ENCODE measurements at regions not wholly inside any gene's neighbourhood (a gene's known extent, or its start where the extent isn't known, plus 50 kb on each side); places are given as distances from the start of the nearest gene placed in this dataset.

DNA sequence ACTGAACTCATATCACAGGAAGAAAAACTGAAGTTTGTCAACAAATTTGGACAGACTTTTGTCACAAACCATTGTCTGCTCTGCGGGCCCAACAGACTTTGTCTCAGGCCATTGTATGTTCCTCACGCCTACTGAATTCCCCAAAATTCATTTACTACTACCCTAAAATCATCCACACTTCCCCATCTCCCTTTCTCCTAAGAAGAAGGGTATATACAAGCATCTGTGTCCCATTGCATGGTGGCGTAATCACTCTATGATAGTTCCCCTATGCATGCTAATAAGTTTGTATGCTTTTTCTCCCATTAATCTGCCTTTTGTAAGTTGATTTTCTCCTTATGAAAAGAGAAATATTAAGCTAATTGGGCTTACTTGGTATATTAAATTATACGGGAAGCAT, 54.9 kb upstream of the ATF3 start:
- Mint-ChIP-seq H3K27me3 (ENCODE audit: unreplicated experiment) (peaks cover 2% of the 10 kb centered on the region), H3K4me3 (ENCODE audit: unreplicated experiment) (no peak overlapping the region), H3K9me3 (ENCODE audit: unreplicated experiment) (no peaks in the 10 kb centered on the region), H3K36me3 (ENCODE audit: low read depth, unreplicated experiment) (no peaks in the 10 kb centered on the region), H3K27ac (ENCODE audit: unreplicated experiment) (no peak overlapping the region), H3K4me1 (ENCODE audit: unreplicated experiment) (peaks cover 15% of the 10 kb centered on the region)
- no peak for TF ChIP-seq CTCF (IDR thresholded peaks at IDR 0.05; ENCODE audit: unreplicated experiment)
- DNase-seq (ENCODE audit: low spot score) = no peak

GRCh38 chr1:212554401-212554800, 54.2 kb upstream of the ATF3 start:
- Mint-ChIP-seq H3K9me3 (ENCODE audit: unreplicated experiment) (no peaks in the 10 kb centered on the region), H3K27me3 (ENCODE audit: unreplicated experiment) (peaks cover 3% of the 10 kb centered on the region), H3K36me3 (ENCODE audit: low read depth, unreplicated experiment) (no peaks in the 10 kb centered on the region), H3K4me1 (ENCODE audit: unreplicated experiment) (peaks cover 15% of the 10 kb centered on the region), H3K27ac (ENCODE audit: unreplicated experiment) (no peak overlapping the region), H3K4me3 (ENCODE audit: unreplicated experiment) (no peak overlapping the region)
- no peak for DNase-seq (ENCODE audit: low spot score)
- TF ChIP-seq CTCF (IDR thresholded peaks at IDR 0.05; ENCODE audit: unreplicated experiment) = no peak

- no peak for TF ChIP-seq CTCF (IDR thresholded peaks at IDR 0.05; ENCODE audit: unreplicated experiment)
- no peak overlapping the region for H3K27ac Mint-ChIP-seq (ENCODE audit: unreplicated experiment)
- peaks cover 11% of the 10 kb centered on the region for H3K27me3 Mint-ChIP-seq (ENCODE audit: unreplicated experiment)
- H3K4me1 Mint-ChIP-seq (ENCODE audit: unreplicated experiment) = peaks cover 15% of the 10 kb centered on the region
- no peaks in the 10 kb centered on the region for H3K36me3 Mint-ChIP-seq (ENCODE audit: low read depth, unreplicated experiment)
- DNase-seq (ENCODE audit: low spot score) = no peak
- H3K4me3 Mint-ChIP-seq (ENCODE audit: unreplicated experiment) = no peak overlapping the region
- no peaks in the 10 kb centered on the region for H3K9me3 Mint-ChIP-seq (ENCODE audit: unreplicated experiment)
These were observed 53.1 kb upstream of the ATF3 start for GRCh38 chr1:212555426-212555825.

GRCh38 chr1:212556822-212557549, 51.6 kb upstream of the ATF3 start:
- H3K27ac Mint-ChIP-seq (ENCODE audit: unreplicated experiment) = no peak overlapping the region
- no peaks in the 10 kb centered on the region for H3K36me3 Mint-ChIP-seq (ENCODE audit: low read depth, unreplicated experiment)
- no peak for DNase-seq (ENCODE audit: low spot score)
- H3K9me3 Mint-ChIP-seq (ENCODE audit: unreplicated experiment) = no peaks in the 10 kb centered on the region
- peaks cover 15% of the 10 kb centered on the region for H3K4me1 Mint-ChIP-seq (ENCODE audit: unreplicated experiment)
- no peak for TF ChIP-seq CTCF (IDR thresholded peaks at IDR 0.05; ENCODE audit: unreplicated experiment)
- H3K27me3 Mint-ChIP-seq (ENCODE audit: unreplicated experiment) = peaks cover 13% of the 10 kb centered on the region
- H3K4me3 Mint-ChIP-seq (ENCODE audit: unreplicated experiment) = no peak overlapping the region

All from endothelial cell (in vitro differentiated cells).